Mesendoderm (in vitro differentiated cells): ENCODE measurements at regions not wholly inside any gene's neighbourhood (a gene's known extent, or its start where the extent isn't known, plus 50 kb on each side); places are given as distances from the start of the nearest gene placed in this dataset.

Source experiments
- DNase-seq: peaks from one replicate; pipeline ENCODE4 v3.0.0; 2013
- H2AK5ac ChIP-seq: 2 replicates; pipeline ENCODE4 v1.6.1; 2013; ENCODE audit warnings: low read length, inconsistent platforms
- H2BK120ac ChIP-seq: 2 replicates; pipeline ENCODE4 v1.6.1; 2013; ENCODE audit warnings: low read depth, mild to moderate bottlenecking, low read length, moderate library complexity, mixed read lengths
- H2BK15ac ChIP-seq: replicated peaks from 2 replicates; pipeline ENCODE4 v1.6.1; 2013; ENCODE audit warnings: low read depth, mild to moderate bottlenecking, moderate library complexity
- H2BK5ac ChIP-seq: 2 replicates; pipeline ENCODE4 v1.6.1; 2013; ENCODE audit warnings: low read length, inconsistent platforms
- H3K18ac ChIP-seq: 2 replicates; pipeline ENCODE4 v1.6.1; 2013; ENCODE audit warnings: mild to moderate bottlenecking, low read length, mixed read lengths
- H3K23ac ChIP-seq: one replicate; pipeline ENCODE4 v1.6.1; 2013; ENCODE audit warnings: low read length
- H3K27ac ChIP-seq: 2 replicates; pipeline ENCODE4 v1.5.1; 2013; ENCODE audit warnings: low read depth, mild to moderate bottlenecking, inconsistent platforms, low read length, moderate library complexity
- H3K27me3 ChIP-seq: 2 replicates; pipeline ENCODE4 v1.6.1; 2013; ENCODE audit warnings: low read length, control low read depth, mild to moderate bottlenecking, inconsistent platforms; ENCODE audit not compliant: insufficient read depth, poor library complexity
- H3K36me3 ChIP-seq: 2 replicates; pipeline ENCODE4 v1.6.1; 2013; ENCODE audit warnings: low read length, inconsistent platforms; ENCODE audit not compliant: control insufficient read depth, insufficient read depth
- H3K4ac ChIP-seq: one replicate; pipeline ENCODE4 v1.6.1; 2013; ENCODE audit warnings: low read depth, mild to moderate bottlenecking, low read length, moderate library complexity
- H3K4me1 ChIP-seq: 2 replicates; pipeline ENCODE4 v1.6.1; 2013; ENCODE audit warnings: low read depth, low read length, inconsistent platforms; ENCODE audit not compliant: control insufficient read depth
- H3K4me2 ChIP-seq: 2 replicates; pipeline ENCODE4 v1.6.1; 2013; ENCODE audit warnings: low read length
- H3K4me3 ChIP-seq: 2 replicates; pipeline ENCODE4 v1.5.1; 2013; ENCODE audit warnings: mild to moderate bottlenecking, low read length
- H3K56ac ChIP-seq: one replicate; pipeline ENCODE4 v1.6.1; 2013; ENCODE audit warnings: low read length
- H3K79me1 ChIP-seq: 2 replicates; pipeline ENCODE4 v1.6.1; 2013; ENCODE audit warnings: low read length, inconsistent platforms
- H3K79me2 ChIP-seq: 2 replicates; pipeline ENCODE4 v1.6.1; 2013; ENCODE audit warnings: mild to moderate bottlenecking, low read length; ENCODE audit not compliant: control insufficient read depth, insufficient read depth
- H3K9ac ChIP-seq: 2 replicates; pipeline ENCODE4 v1.6.1; 2013; ENCODE audit warnings: low read length, inconsistent platforms
- H4K5ac ChIP-seq: one replicate; pipeline ENCODE4 v1.6.1; 2013; ENCODE audit warnings: low read length
- H4K8ac ChIP-seq: one replicate; pipeline ENCODE4 v1.6.1; 2013; ENCODE audit warnings: low read depth, mild to moderate bottlenecking, control low read depth, low read length, moderate library complexity
- whole genome bisulfite sequencing: extraction: QIAGEN DNeasy Blood & Tissue Kit; methylation state at CpG from one replicate; pipeline ENCODE4 v1.1.7; 2013; ENCODE audit warnings: low lambda C conversion rate, missing lambda C conversion rate; ENCODE audit not compliant: insufficient coverage; ENCODE audit errors: extremely low coverage; 5-methylcytosine and 5-hydroxymethylcytosine counted together

GRCh38 chr1:67557696-67558448 lies 127.1 kb upstream of the GADD45A start:
- H3K18ac ChIP-seq, result no peak overlapping the region
- no peak overlapping the region for H3K4me3 ChIP-seq
- no peak overlapping the region for H2BK5ac ChIP-seq
- no peak overlapping the region for H3K4ac ChIP-seq
- no peak overlapping the region for H3K9ac ChIP-seq
- no peak overlapping the region for H4K8ac ChIP-seq
- no peak overlapping the region for H3K27ac ChIP-seq
- H2BK15ac ChIP-seq, result no peak overlapping the region
- no peaks in the 10 kb centered on the region for H3K4me1 ChIP-seq
- no peak for DNase-seq
- no peaks in the 10 kb centered on the region for H3K36me3 ChIP-seq
- H4K5ac ChIP-seq, result no peak overlapping the region
- no peak overlapping the region for H3K56ac ChIP-seq
- no peak overlapping the region for H2BK120ac ChIP-seq
- no peaks in the 10 kb centered on the region for H3K27me3 ChIP-seq
- no peaks in the 10 kb centered on the region for H3K79me2 ChIP-seq
- no peak overlapping the region for H3K23ac ChIP-seq
- WGBS, result no CpG with 5 or more reads among the region's 11 CpGs
- H2AK5ac ChIP-seq, result no peak overlapping the region
- H3K79me1 ChIP-seq, result no peaks in the 10 kb centered on the region
- H3K4me2 ChIP-seq, result no peak overlapping the region

- Histone ChIP-seq H3K79me1 (no peaks in the 10 kb centered on the region), H2BK15ac (no peak overlapping the region), H3K4me2 (no peak overlapping the region), H3K4ac (no peak overlapping the region), H3K36me3 (no peaks in the 10 kb centered on the region), H3K4me1 (no peaks in the 10 kb centered on the region), H3K9ac (no peak overlapping the region), H3K27me3 (no peaks in the 10 kb centered on the region), H3K56ac (no peak overlapping the region), H2AK5ac (no peak overlapping the region), H3K27ac (no peak overlapping the region), H3K4me3 (no peak overlapping the region), H3K79me2 (no peaks in the 10 kb centered on the region), H3K18ac (no peak overlapping the region), H2BK5ac (no peak overlapping the region), H2BK120ac (no peak overlapping the region), H3K23ac (no peak overlapping the region), H4K8ac (no peak overlapping the region), H4K5ac (no peak overlapping the region)
- no peak for DNase-seq
- no CpG with 5 or more reads among the region's 9 CpGs for WGBS
Measured at GRCh38 chr1:67558449-67559193, 126.4 kb upstream of the GADD45A start.

- H3K4me3 ChIP-seq, result no peak overlapping the region
Measured at GRCh38 chr1:67559222-67559700, 125.7 kb upstream of the GADD45A start.

GRCh38 chr1:67560580-67561255 lies 124.3 kb upstream of the GADD45A start:
- H3K27ac ChIP-seq, result no peak overlapping the region
- no peak overlapping the region for H3K4me2 ChIP-seq
- no peaks in the 10 kb centered on the region for H3K4me1 ChIP-seq
- DNase-seq, result no peak
- H4K8ac ChIP-seq, result no peak overlapping the region
- H2BK5ac ChIP-seq, result no peak overlapping the region
- H3K23ac ChIP-seq, result no peak overlapping the region
- WGBS, result no CpG with 5 or more reads among the region's 10 CpGs
- H2AK5ac ChIP-seq, result no peak overlapping the region
- H3K18ac ChIP-seq, result no peak overlapping the region
- no peak overlapping the region for H2BK15ac ChIP-seq
- no peaks in the 10 kb centered on the region for H3K27me3 ChIP-seq
- H3K79me2 ChIP-seq, result no peaks in the 10 kb centered on the region
- H4K5ac ChIP-seq, result no peak overlapping the region
- no peak overlapping the region for H2BK120ac ChIP-seq
- H3K56ac ChIP-seq, result no peak overlapping the region
- H3K79me1 ChIP-seq, result no peaks in the 10 kb centered on the region
- H3K4ac ChIP-seq, result no peak overlapping the region
- no peak overlapping the region for H3K4me3 ChIP-seq
- H3K9ac ChIP-seq, result no peak overlapping the region
- H3K36me3 ChIP-seq, result no peaks in the 10 kb centered on the region

More at GRCh38 chr1:67559222-67559700, 125.7 kb upstream of the GADD45A start:
- no peak overlapping the region for H4K5ac ChIP-seq
- WGBS, result no CpG with 5 or more reads among the region's 16 CpGs
- H3K79me1 ChIP-seq, result no peaks in the 10 kb centered on the region
- H3K27ac ChIP-seq, result no peak overlapping the region
- no peak overlapping the region for H3K4ac ChIP-seq
- H2AK5ac ChIP-seq, result no peak overlapping the region
- H2BK15ac ChIP-seq, result no peak overlapping the region
- no peaks in the 10 kb centered on the region for H3K4me1 ChIP-seq
- no peak overlapping the region for H2BK120ac ChIP-seq
- H2BK5ac ChIP-seq, result no peak overlapping the region
- no peak overlapping the region for H4K8ac ChIP-seq
- no peaks in the 10 kb centered on the region for H3K79me2 ChIP-seq
- DNase-seq, result peak; percentile 21
- H3K4me2 ChIP-seq, result no peak overlapping the region
- no peak overlapping the region for H3K18ac ChIP-seq
- no peaks in the 10 kb centered on the region for H3K36me3 ChIP-seq
- H3K23ac ChIP-seq, result no peak overlapping the region
- no peak overlapping the region for H3K9ac ChIP-seq
- H3K56ac ChIP-seq, result no peak overlapping the region
- H3K27me3 ChIP-seq, result no peaks in the 10 kb centered on the region

GRCh38 chr1:67561704-67562113 lies 123.3 kb upstream of the GADD45A start:
- WGBS, result no CpG with 5 or more reads among the region's 4 CpGs
- no peak overlapping the region for H3K56ac ChIP-seq
- H3K79me2 ChIP-seq, result no peaks in the 10 kb centered on the region
- no peak overlapping the region for H3K4me3 ChIP-seq
- H3K4ac ChIP-seq, result no peak overlapping the region
- H3K36me3 ChIP-seq, result no peaks in the 10 kb centered on the region
- no peak overlapping the region for H3K18ac ChIP-seq
- H3K4me1 ChIP-seq, result no peaks in the 10 kb centered on the region
- no peak overlapping the region for H2AK5ac ChIP-seq
- H4K5ac ChIP-seq, result no peak overlapping the region
- H3K4me2 ChIP-seq, result no peak overlapping the region
- DNase-seq, result peak; percentile 87
- no peak overlapping the region for H2BK15ac ChIP-seq
- H3K79me1 ChIP-seq, result no peaks in the 10 kb centered on the region
- H3K9ac ChIP-seq, result no peak overlapping the region
- H2BK120ac ChIP-seq, result no peak overlapping the region
- H3K23ac ChIP-seq, result no peak overlapping the region
- H2BK5ac ChIP-seq, result no peak overlapping the region
- no peaks in the 10 kb centered on the region for H3K27me3 ChIP-seq
- no peak overlapping the region for H3K27ac ChIP-seq
- H4K8ac ChIP-seq, result no peak overlapping the region
